ENCODE measurements at regions not wholly inside any gene's neighbourhood (a gene's known extent, or its start where the extent isn't known, plus 50 kb on each side); places are given as distances from the start of the nearest gene placed in this dataset.
A peak's percentile ranks its signal among the peaks of the same experiment; 100 is the strongest.

GRCh38 chr12:92583910-92584309 is 118.9 kb upstream of the PLEKHG7 start:
- Mint-ChIP-seq H3K27me3 (ENCODE audit: insufficient read depth, low read depth) (no peaks in the 10 kb centered on the region), H3K27ac (no peak overlapping the region), H3K36me3 (peaks cover 3% of the 10 kb centered on the region), H3K4me3 (no peak overlapping the region), H3K4me1 (peaks cover 6% of the 10 kb centered on the region), H3K9me3 (peaks cover 30% of the 10 kb centered on the region)
- no peak for DNase-seq (ENCODE audit: low spot score)
- no peak overlapping the region for H3K9ac ChIP-seq
- no peaks in the 10 kb centered on the region for H4K20me1 ChIP-seq (ENCODE audit: low read depth)
- peaks cover 9% of the 10 kb centered on the region for H3K4me1 ChIP-seq
- no peak overlapping the region for H3K4me2 ChIP-seq
- H3K79me2 ChIP-seq (ENCODE audit: low read depth): no peaks in the 10 kb centered on the region
- H3K27ac ChIP-seq: no peak overlapping the region
- TF ChIP-seq CTCF (IDR thresholded peaks at IDR 0.05): no peak
- no peak for TF ChIP-seq EZH2 (IDR thresholded peaks at IDR 0.05)
- no peak for TF ChIP-seq EZH2phosphoT487 (IDR thresholded peaks at IDR 0.05)
- H3F3A ChIP-seq (ENCODE audit: low read depth): peaks cover 8% of the 10 kb centered on the region
- no peaks in the 10 kb centered on the region for H3K36me3 ChIP-seq
- H2AFZ ChIP-seq (replicated peaks): no peak overlapping the region
- H3K4me3 ChIP-seq: no peak overlapping the region
- no peaks in the 10 kb centered on the region for H3K27me3 ChIP-seq
- H3K9me3 ChIP-seq (ENCODE audit: low read depth): no peaks in the 10 kb centered on the region

GRCh38 chr12:92582893-92583292 is 119.9 kb upstream of the PLEKHG7 start:
- Mint-ChIP-seq H3K4me1 (peaks cover 6% of the 10 kb centered on the region), H3K4me3 (no peak overlapping the region), H3K36me3 (peaks cover 3% of the 10 kb centered on the region), H3K27ac (no peak overlapping the region), H3K27me3 (ENCODE audit: insufficient read depth, low read depth) (no peaks in the 10 kb centered on the region), H3K9me3 (peaks cover 30% of the 10 kb centered on the region)
- H3F3A ChIP-seq (ENCODE audit: low read depth): peaks cover 8% of the 10 kb centered on the region
- no peak overlapping the region for H3K4me3 ChIP-seq
- H3K79me2 ChIP-seq (ENCODE audit: low read depth): no peaks in the 10 kb centered on the region
- no peaks in the 10 kb centered on the region for H3K9me3 ChIP-seq (ENCODE audit: low read depth)
- peaks cover 9% of the 10 kb centered on the region for H3K4me1 ChIP-seq
- H3K27ac ChIP-seq: no peak overlapping the region
- no peaks in the 10 kb centered on the region for H3K36me3 ChIP-seq
- H3K27me3 ChIP-seq: no peaks in the 10 kb centered on the region
- DNase-seq (ENCODE audit: low spot score): peak; percentile 12
- TF ChIP-seq EZH2phosphoT487 (IDR thresholded peaks at IDR 0.05): no peak
- TF ChIP-seq EZH2 (IDR thresholded peaks at IDR 0.05): no peak
- no peak for TF ChIP-seq CTCF (IDR thresholded peaks at IDR 0.05)
- no peak overlapping the region for H2AFZ ChIP-seq (replicated peaks)
- H4K20me1 ChIP-seq (ENCODE audit: low read depth): no peaks in the 10 kb centered on the region
- no peak overlapping the region for H3K4me2 ChIP-seq
- no peak overlapping the region for H3K9ac ChIP-seq

- Histone ChIP-seq H3K27me3 (no peaks in the 10 kb centered on the region), H3K36me3 (no peaks in the 10 kb centered on the region), H3K4me2 (no peak overlapping the region), H3K4me3 (no peak overlapping the region), H3K4me1 (peaks cover 9% of the 10 kb centered on the region), H4K20me1 (ENCODE audit: low read depth) (no peaks in the 10 kb centered on the region), H3F3A (ENCODE audit: low read depth) (peaks cover 8% of the 10 kb centered on the region), H3K9me3 (ENCODE audit: low read depth) (no peaks in the 10 kb centered on the region), H2AFZ (replicated peaks) (no peak overlapping the region), H3K27ac (no peak overlapping the region), H3K9ac (no peak overlapping the region), H3K79me2 (ENCODE audit: low read depth) (no peaks in the 10 kb centered on the region)
- Mint-ChIP-seq H3K36me3 (peaks cover 3% of the 10 kb centered on the region), H3K27ac (no peak overlapping the region), H3K27me3 (ENCODE audit: insufficient read depth, low read depth) (no peaks in the 10 kb centered on the region), H3K4me3 (no peak overlapping the region), H3K9me3 (peaks cover 30% of the 10 kb centered on the region), H3K4me1 (peaks cover 6% of the 10 kb centered on the region)
- DNase-seq (ENCODE audit: low spot score): no peak
- TF ChIP-seq EZH2 (IDR thresholded peaks at IDR 0.05): no peak
- TF ChIP-seq CTCF (IDR thresholded peaks at IDR 0.05): no peak
- TF ChIP-seq EZH2phosphoT487 (IDR thresholded peaks at IDR 0.05): no peak
Observed at GRCh38 chr12:92582475-92582874, 120.3 kb upstream of the PLEKHG7 start.

Measured in neural progenitor cell (in vitro differentiated cells).